OCI-LY1 (cell line): ENCODE measurements at regions not wholly inside any gene's neighbourhood (a gene's known extent, or its start where the extent isn't known, plus 50 kb on each side); places are given as distances from the start of the nearest gene placed in this dataset.

Source experiments
- H2AFZ ChIP-seq: fragments of 200-600 bp; sonication (generic), shearing (Covaris generic); 2 replicates; pipeline ENCODE4 v1.6.0; 2014; ENCODE audit warnings: antibody characterized with exemption, mild to moderate bottlenecking, low read length
- H3F3A ChIP-seq: fragments of 200-600 bp; sonication (generic), shearing (Covaris generic); 2 replicates; pipeline ENCODE4 v1.6.0; 2014; ENCODE audit warnings: mild to moderate bottlenecking, antibody characterized with exemption, low read length, moderate library complexity; ENCODE audit not compliant: insufficient read depth
- H3K27ac ChIP-seq: fragments of 200-600 bp; sonication (generic); 2 replicates; pipeline ENCODE4 v1.5.1; 2014; ENCODE audit warnings: low read length, mixed run types, mild to moderate bottlenecking, low read depth; ENCODE audit not compliant: poor library complexity, severe bottlenecking
- H3K27me3 ChIP-seq: fragments of 200-600 bp; sonication (generic); 2 replicates; pipeline ENCODE4 v1.6.0; 2014; ENCODE audit warnings: antibody characterized with exemption, mild to moderate bottlenecking, low read length, moderate library complexity; ENCODE audit not compliant: insufficient read depth
- H3K36me3 ChIP-seq: fragments of 200-600 bp; sonication (generic); 2 replicates; pipeline ENCODE4 v1.6.1; 2014; ENCODE audit warnings: mild to moderate bottlenecking, antibody characterized with exemption, low read length, moderate library complexity, mixed read lengths; ENCODE audit not compliant: insufficient read depth
- H3K4me1 ChIP-seq: fragments of 200-600 bp; sonication (generic); 2 replicates; pipeline ENCODE4 v1.5.1; 2014; ENCODE audit warnings: mild to moderate bottlenecking, low read length, moderate library complexity; ENCODE audit not compliant: insufficient read depth, severe bottlenecking
- H3K4me2 ChIP-seq: fragments of 200-600 bp; sonication (generic), shearing (Covaris generic); 2 replicates; pipeline ENCODE4 v1.6.1; 2014; ENCODE audit warnings: low read length
- H3K4me3 ChIP-seq: fragments of 200-600 bp; sonication (generic); 2 replicates; pipeline ENCODE4 v1.5.1; 2014; ENCODE audit warnings: low read length, low read depth, mild to moderate bottlenecking, mixed read lengths; ENCODE audit not compliant: poor library complexity, severe bottlenecking
- H3K79me2 ChIP-seq: fragments of 200-600 bp; shearing (Covaris generic); 2 replicates; pipeline ENCODE4 v1.6.1; 2016; ENCODE audit warnings: mixed run types, low read length, mixed read lengths; ENCODE audit not compliant: insufficient read depth
- H3K9ac ChIP-seq: fragments of 200-600 bp; sonication (generic), shearing (Covaris generic); 2 replicates; pipeline ENCODE4 v1.6.1; 2014; ENCODE audit warnings: mild to moderate bottlenecking, low read length, mixed read lengths
- H3K9me2 ChIP-seq: fragments of 200-600 bp; sonication (generic), shearing (Covaris generic); 2 replicates; pipeline ENCODE4 v1.6.1; 2014; ENCODE audit warnings: low read depth, mild to moderate bottlenecking, low read length, mixed read lengths
- H3K9me3 ChIP-seq: fragments of 200-600 bp; shearing (Covaris generic); 2 replicates; pipeline ENCODE4 v1.6.1; 2014; ENCODE audit warnings: low read length, mixed read lengths
- H4K20me1 ChIP-seq: fragments of 200-600 bp; sonication (generic), shearing (Covaris generic); 2 replicates; pipeline ENCODE4 v1.6.0; 2016; ENCODE audit warnings: mild to moderate bottlenecking, low read length; ENCODE audit not compliant: insufficient read depth
- EZH2 ChIP-seq: fragments of 200-600 bp; sonication (generic), shearing (Covaris generic); IDR thresholded peaks from 2 replicates; pipeline ENCODE4 v1.8.0; 2017; ENCODE audit warnings: borderline replicate concordance, mixed run types, mild to moderate bottlenecking, antibody characterized with exemption, low read length, moderate library complexity, mixed read lengths
- TF ChIP-seq, protein P1 (sequence below): fragments of 200-600 bp; sonication (generic), shearing (Covaris generic); IDR thresholded peaks from 2 replicates; pipeline ENCODE4 v1.5.1; 2017; ENCODE audit warnings: mild to moderate bottlenecking, antibody characterized with exemption, low read length, moderate library complexity, mixed read lengths

DNA sequence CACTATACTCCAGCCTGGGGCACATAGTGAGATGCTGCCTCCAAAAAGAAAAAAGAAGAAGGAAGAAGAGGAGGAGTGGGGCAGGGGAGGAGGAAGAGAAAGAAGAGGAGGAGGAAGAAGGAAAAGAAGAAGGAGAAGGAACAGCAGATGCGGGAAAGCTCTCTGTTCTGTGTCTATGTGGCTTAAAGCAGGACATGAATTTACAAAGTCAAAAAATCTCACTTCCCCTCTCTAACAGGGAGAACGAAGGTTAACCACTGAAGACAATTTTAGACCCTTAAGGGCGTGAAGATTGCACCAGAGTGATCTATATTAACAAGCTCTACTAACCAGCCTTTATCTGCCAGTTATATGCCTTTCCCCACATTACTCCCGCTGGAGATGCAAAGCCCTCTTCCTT is 258.9 kb downstream of the METTL4 start:
- H2AFZ ChIP-seq, result no peak overlapping the region
- H3K27ac ChIP-seq, result no peak overlapping the region
- no peaks in the 10 kb centered on the region for H3K79me2 ChIP-seq
- H3K4me1 ChIP-seq, result no peaks in the 10 kb centered on the region
- H4K20me1 ChIP-seq, result no peaks in the 10 kb centered on the region
- no peak overlapping the region for H3K4me3 ChIP-seq
- no peaks in the 10 kb centered on the region for H3F3A ChIP-seq
- TF ChIP-seq EZH2, result no peak
- TF ChIP-seq, protein P1, sequence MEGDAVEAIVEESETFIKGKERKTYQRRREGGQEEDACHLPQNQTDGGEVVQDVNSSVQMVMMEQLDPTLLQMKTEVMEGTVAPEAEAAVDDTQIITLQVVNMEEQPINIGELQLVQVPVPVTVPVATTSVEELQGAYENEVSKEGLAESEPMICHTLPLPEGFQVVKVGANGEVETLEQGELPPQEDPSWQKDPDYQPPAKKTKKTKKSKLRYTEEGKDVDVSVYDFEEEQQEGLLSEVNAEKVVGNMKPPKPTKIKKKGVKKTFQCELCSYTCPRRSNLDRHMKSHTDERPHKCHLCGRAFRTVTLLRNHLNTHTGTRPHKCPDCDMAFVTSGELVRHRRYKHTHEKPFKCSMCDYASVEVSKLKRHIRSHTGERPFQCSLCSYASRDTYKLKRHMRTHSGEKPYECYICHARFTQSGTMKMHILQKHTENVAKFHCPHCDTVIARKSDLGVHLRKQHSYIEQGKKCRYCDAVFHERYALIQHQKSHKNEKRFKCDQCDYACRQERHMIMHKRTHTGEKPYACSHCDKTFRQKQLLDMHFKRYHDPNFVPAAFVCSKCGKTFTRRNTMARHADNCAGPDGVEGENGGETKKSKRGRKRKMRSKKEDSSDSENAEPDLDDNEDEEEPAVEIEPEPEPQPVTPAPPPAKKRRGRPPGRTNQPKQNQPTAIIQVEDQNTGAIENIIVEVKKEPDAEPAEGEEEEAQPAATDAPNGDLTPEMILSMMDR, result no peak
- H3K27me3 ChIP-seq, result no peaks in the 10 kb centered on the region
- no peaks in the 10 kb centered on the region for H3K36me3 ChIP-seq
- no peak overlapping the region for H3K4me2 ChIP-seq
- no peaks in the 10 kb centered on the region for H3K9me3 ChIP-seq
- H3K9ac ChIP-seq, result no peak overlapping the region
- no peaks in the 10 kb centered on the region for H3K9me2 ChIP-seq

DNA sequence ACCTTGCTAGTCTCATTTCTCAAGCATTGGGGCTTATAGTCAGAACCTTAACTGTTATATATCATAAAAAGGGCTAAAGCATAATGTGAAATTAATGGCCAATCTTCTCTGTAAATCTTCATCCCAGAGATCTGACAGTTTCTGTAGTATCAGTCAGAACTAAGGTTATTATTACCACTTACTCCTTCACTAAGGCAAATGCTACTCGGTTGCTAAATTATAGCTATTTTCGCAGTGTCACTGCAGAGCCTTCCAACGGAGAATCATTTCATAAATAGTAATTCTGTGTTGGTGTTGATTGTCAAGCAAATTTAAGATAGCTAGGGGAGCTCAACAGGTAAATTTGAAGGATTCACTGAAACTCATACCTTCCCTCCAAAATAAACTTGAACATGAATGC is 258.0 kb downstream of the METTL4 start:
- Histone ChIP-seq H3F3A (no peaks in the 10 kb centered on the region), H3K4me1 (no peaks in the 10 kb centered on the region), H3K27me3 (no peaks in the 10 kb centered on the region), H3K9me3 (no peaks in the 10 kb centered on the region), H3K9ac (no peak overlapping the region), H3K4me3 (no peak overlapping the region), H2AFZ (no peak overlapping the region), H4K20me1 (no peaks in the 10 kb centered on the region), H3K9me2 (no peaks in the 10 kb centered on the region), H3K36me3 (no peaks in the 10 kb centered on the region), H3K79me2 (no peaks in the 10 kb centered on the region), H3K4me2 (no peak overlapping the region), H3K27ac (no peak overlapping the region)
- TF ChIP-seq EZH2, result no peak
- TF ChIP-seq, protein P1, result no peak

DNA sequence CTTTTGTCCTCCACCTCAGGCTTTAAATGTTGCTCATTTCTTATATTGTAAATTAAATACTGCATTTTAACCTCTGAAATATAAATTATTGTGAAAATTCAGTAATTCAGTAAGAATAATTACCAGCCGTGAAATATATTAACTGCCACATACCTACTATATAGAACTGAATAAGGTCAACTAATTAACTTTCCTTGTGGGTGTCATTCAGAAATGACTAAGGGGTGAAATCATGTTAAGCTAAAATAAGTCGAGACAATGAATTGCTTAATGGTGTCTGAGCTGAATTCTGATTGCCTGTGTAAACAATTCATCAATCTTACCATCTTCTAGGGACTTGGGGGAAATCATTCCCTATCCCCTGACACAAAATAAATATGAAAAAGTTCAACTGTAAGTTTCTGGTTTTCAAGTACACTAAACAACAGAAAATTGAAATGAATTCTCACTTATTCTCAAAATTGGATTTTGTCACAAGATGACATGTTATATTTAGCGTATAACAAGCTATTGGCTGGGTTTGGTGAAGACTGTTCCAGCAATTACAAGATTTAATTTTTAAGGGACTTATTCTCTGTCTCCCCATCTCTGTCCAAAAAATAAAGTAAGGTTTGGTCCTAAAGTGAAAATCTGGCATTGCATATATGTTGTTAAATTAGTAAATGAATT is 255.1 kb downstream of the METTL4 start:
- Histone ChIP-seq H4K20me1 (no peaks in the 10 kb centered on the region), H3K79me2 (no peaks in the 10 kb centered on the region)
- TF ChIP-seq EZH2, result no peak
- TF ChIP-seq, protein P1, result no peak

More for the DNA sequence above, 255.1 kb downstream of the METTL4 start:
- Histone ChIP-seq H3F3A (no peaks in the 10 kb centered on the region), H3K36me3 (no peaks in the 10 kb centered on the region), H3K4me2 (no peak overlapping the region), H3K9me3 (no peaks in the 10 kb centered on the region), H3K4me3 (no peak overlapping the region), H3K9ac (no peak overlapping the region), H3K27me3 (no peaks in the 10 kb centered on the region), H2AFZ (no peak overlapping the region), H3K4me1 (no peaks in the 10 kb centered on the region), H3K27ac (no peak overlapping the region), H3K9me2 (no peaks in the 10 kb centered on the region)
